WTC11 (cell line): ENCODE measurements at regions not wholly inside any gene's neighbourhood (a gene's known extent, or its start where the extent isn't known, plus 50 kb on each side); places are given as distances from the start of the nearest gene placed in this dataset.

Source experiments
- ATAC-seq: fragments of 200-7000 bp; cut with Tn5 transposase; 2 replicates; pipeline ENCODE4 v1.10.0; 2021; ENCODE audit warnings: mild to moderate bottlenecking, moderate library complexity
- CTCF ChIA-PET: fragments of 300-600 bp; sonication (Branson Sonifier 250); formaldehyde crosslinking; loops from one replicate; lab custom pipeline; 2021; ENCODE audit warnings: antibody characterized with exemption; lab: Charles Lee
- POLR2A ChIA-PET: fragments of 350-600 bp; sonication (Branson Sonifier 250); formaldehyde crosslinking; loops from one replicate; lab custom pipeline; 2021; ENCODE audit warnings: antibody characterized with exemption; lab: Charles Lee
- DNase-seq: peaks from one replicate; pipeline ENCODE4 v3.0.0; 2021; ENCODE audit warnings: low spot score
- H3K27ac Mint-ChIP-seq: 2 replicates; pipeline ENCODE4 v1.8.0; 2021; ENCODE audit warnings: mixed read lengths
- H3K27me3 Mint-ChIP-seq: 2 replicates; pipeline ENCODE4 v1.8.0; 2021; ENCODE audit warnings: low read depth, mild to moderate bottlenecking, moderate library complexity, mixed read lengths
- H3K36me3 Mint-ChIP-seq: 2 replicates; pipeline ENCODE4 v1.8.0; 2021; ENCODE audit warnings: mixed read lengths
- H3K4me1 Mint-ChIP-seq: 2 replicates; pipeline ENCODE4 v1.8.0; 2022; ENCODE audit warnings: mixed read lengths
- H3K4me3 Mint-ChIP-seq: 2 replicates; pipeline ENCODE4 v1.8.0; 2021; ENCODE audit warnings: mild to moderate bottlenecking, moderate library complexity, mixed read lengths
- H3K9me3 Mint-ChIP-seq: 2 replicates; pipeline ENCODE4 v1.8.0; 2021; ENCODE audit warnings: mixed read lengths
- AFF4 ChIP-seq: sonication (generic); formaldehyde crosslinking; IDR thresholded peaks from 2 replicates; pipeline ENCODE4 v1.8.1; 2023; ENCODE audit warnings: mild to moderate bottlenecking, missing genetic modification reagents, borderline replicate concordance
- ELF4 ChIP-seq: sonication (generic); formaldehyde crosslinking; IDR thresholded peaks from 2 replicates; pipeline ENCODE4 v1.8.1; 2022; ENCODE audit warnings: low read depth, mild to moderate bottlenecking, moderate library complexity, missing genetic modification reagents
- EMX1 ChIP-seq: fragments of 250-450 bp; sonication (Bioruptor Pico); IDR thresholded peaks from 2 replicates; pipeline ENCODE4 v1.8.0; 2021; ENCODE audit warnings: mild to moderate bottlenecking
- ESRRA ChIP-seq: sonication (generic); formaldehyde crosslinking; IDR thresholded peaks from 2 replicates; pipeline ENCODE4 v1.8.1; 2022; ENCODE audit warnings: mild to moderate bottlenecking, missing genetic modification reagents, borderline replicate concordance
- ETV6 ChIP-seq: sonication (generic); formaldehyde crosslinking; IDR thresholded peaks from 2 replicates; pipeline ENCODE4 v1.8.1; 2022; ENCODE audit warnings: mild to moderate bottlenecking, missing genetic modification reagents
- FOXK1 ChIP-seq: sonication (generic); formaldehyde crosslinking; IDR thresholded peaks from 2 replicates; pipeline ENCODE4 v1.8.0; 2022; ENCODE audit warnings: mild to moderate bottlenecking, moderate library complexity, missing genetic modification reagents
- GABPB1 ChIP-seq: sonication (generic); formaldehyde crosslinking; IDR thresholded peaks from 2 replicates; pipeline ENCODE4 v1.8.1; 2023; ENCODE audit warnings: mild to moderate bottlenecking, missing genetic modification reagents
- GTF2I ChIP-seq: fragments of 250-450 bp; sonication (Bioruptor Pico); conservative IDR thresholded peaks from 2 replicates; pipeline ENCODE4 v1.4.0; 2021; ENCODE audit warnings: mild to moderate bottlenecking
- JAZF1 ChIP-seq: fragments of 250-450 bp; sonication (Bioruptor Pico); IDR thresholded peaks from 2 replicates; pipeline ENCODE4 v1.9.0; 2021; ENCODE audit warnings: moderate library complexity, mild to moderate bottlenecking, inconsistent platforms
- KAT7 ChIP-seq: sonication (generic); formaldehyde crosslinking; IDR thresholded peaks from 2 replicates; pipeline ENCODE4 v1.8.1; 2023; ENCODE audit warnings: missing genetic modification reagents, mild to moderate bottlenecking, borderline replicate concordance
- MLX ChIP-seq: sonication (generic); formaldehyde crosslinking; IDR thresholded peaks from 2 replicates; pipeline ENCODE4 v1.8.1; 2023; ENCODE audit warnings: mild to moderate bottlenecking, missing genetic modification reagents, moderate library complexity
- MXD4 ChIP-seq: fragments of 250-450 bp; sonication (Bioruptor Pico); IDR thresholded peaks from 2 replicates; pipeline ENCODE4 v1.8.0; 2021; ENCODE audit warnings: mild to moderate bottlenecking, moderate library complexity, borderline replicate concordance
- MYBL2 ChIP-seq: sonication (generic); formaldehyde crosslinking; IDR thresholded peaks from 2 replicates; pipeline ENCODE4 v1.8.1; 2023; ENCODE audit warnings: mild to moderate bottlenecking, moderate library complexity, missing genetic modification reagents
- NR1H2 ChIP-seq: sonication (generic); formaldehyde crosslinking; IDR thresholded peaks from 2 replicates; pipeline ENCODE4 v1.9.0; 2021; ENCODE audit warnings: mild to moderate bottlenecking, moderate library complexity, missing genetic modification reagents
- NR2C2 ChIP-seq: sonication (generic); formaldehyde crosslinking; IDR thresholded peaks from 2 replicates; pipeline ENCODE4 v1.8.0; 2022; ENCODE audit warnings: mild to moderate bottlenecking, missing genetic modification reagents
- USF1 ChIP-seq: sonication (generic); formaldehyde crosslinking; IDR thresholded peaks from 2 replicates; pipeline ENCODE4 v1.8.0; 2022; ENCODE audit warnings: mild to moderate bottlenecking, missing genetic modification reagents
- ZBTB21 ChIP-seq: sonication (generic); formaldehyde crosslinking; IDR thresholded peaks from 2 replicates; pipeline ENCODE4 v1.8.1; 2023; ENCODE audit warnings: mild to moderate bottlenecking, missing genetic modification reagents, borderline replicate concordance
- ZNF121 ChIP-seq: sonication (generic); formaldehyde crosslinking; IDR thresholded peaks from 2 replicates; pipeline ENCODE4 v1.8.0; 2023; ENCODE audit warnings: missing genetic modification reagents
- TF ChIP-seq, protein P1 (sequence below): sonication (generic); formaldehyde crosslinking; IDR thresholded peaks from 2 replicates; pipeline ENCODE4 v1.8.1; 2023; ENCODE audit warnings: mild to moderate bottlenecking, missing genetic modification reagents, moderate library complexity

- Mint-ChIP-seq H3K9me3 (peaks cover 3% of the 10 kb centered on the region; the same call in 1 of the 2 replicates), H3K27me3 (no peaks in the 10 kb centered on the region), H3K4me1 (peaks cover 29% of the 10 kb centered on the region), H3K36me3 (peaks cover 3% of the 10 kb centered on the region; the same call in 1 of the 2 replicates), H3K4me3 (no peak overlapping the region), H3K27ac (no peak overlapping the region)
- CTCF ChIA-PET: no interaction called here
- no peak for TF ChIP-seq ZBTB21 (CRISPR knock-in tag)
- no peak for TF ChIP-seq EMX1
- no peak for TF ChIP-seq MLX (CRISPR knock-in tag)
- no peak for TF ChIP-seq ZNF121 (CRISPR knock-in tag)
- TF ChIP-seq JAZF1: no peak
- TF ChIP-seq, protein P1, sequence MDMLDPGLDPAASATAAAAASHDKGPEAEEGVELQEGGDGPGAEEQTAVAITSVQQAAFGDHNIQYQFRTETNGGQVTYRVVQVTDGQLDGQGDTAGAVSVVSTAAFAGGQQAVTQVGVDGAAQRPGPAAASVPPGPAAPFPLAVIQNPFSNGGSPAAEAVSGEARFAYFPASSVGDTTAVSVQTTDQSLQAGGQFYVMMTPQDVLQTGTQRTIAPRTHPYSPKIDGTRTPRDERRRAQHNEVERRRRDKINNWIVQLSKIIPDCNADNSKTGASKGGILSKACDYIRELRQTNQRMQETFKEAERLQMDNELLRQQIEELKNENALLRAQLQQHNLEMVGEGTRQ (CRISPR knock-in tag): no peak
- TF ChIP-seq FOXK1 (CRISPR knock-in tag): no peak
- TF ChIP-seq USF1: no peak
- no peak for TF ChIP-seq AFF4
- no peak for TF ChIP-seq KAT7 (CRISPR knock-in tag)
- TF ChIP-seq ETV6 (CRISPR knock-in tag): no peak
- no peak for ATAC-seq
- POLR2A ChIA-PET: no interaction called here
- DNase-seq: no peak
Measured at GRCh38 chr4:44544158-44544557, 95.5 kb upstream of the KCTD8 start.

DNA sequence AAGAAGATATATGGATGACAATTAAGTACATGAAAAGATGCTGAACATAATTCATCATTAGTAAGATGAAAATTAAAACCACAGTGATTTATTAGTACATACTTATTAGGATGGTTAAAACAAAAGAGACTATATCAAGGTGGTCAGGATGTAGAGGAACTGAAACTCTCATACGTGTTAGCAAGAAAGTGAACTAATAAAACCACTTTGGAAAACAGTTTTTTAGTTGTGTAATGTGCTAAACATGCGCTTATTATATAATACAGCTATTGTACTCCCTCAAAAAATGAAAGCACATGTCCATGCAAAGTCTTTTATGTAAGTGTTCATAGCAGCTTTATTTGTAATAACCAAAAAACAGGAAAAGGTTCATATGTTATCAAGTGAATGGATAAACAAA is 89.9 kb upstream of the KCTD8 start:
- H3K36me3 Mint-ChIP-seq: peaks cover 3% of the 10 kb centered on the region; the same call in 1 of the 2 replicates
- ATAC-seq: no peak
- H3K27ac Mint-ChIP-seq: no peak overlapping the region
- H3K27me3 Mint-ChIP-seq: no peaks in the 10 kb centered on the region
- no peaks in the 10 kb centered on the region; the same call in 1 of the 2 replicates for H3K9me3 Mint-ChIP-seq
- DNase-seq: no peak
- peaks cover 24% of the 10 kb centered on the region for H3K4me1 Mint-ChIP-seq
- H3K4me3 Mint-ChIP-seq: no peak overlapping the region
- TF ChIP-seq NR1H2 (CRISPR knock-in tag) (no peak), MXD4 (CRISPR knock-in tag) (no peak), GTF2I (CRISPR knock-in tag) (no peak), NR2C2 (CRISPR knock-in tag) (no peak), GABPB1 (CRISPR knock-in tag) (no peak), USF1 (no peak), MYBL2 (CRISPR knock-in tag) (no peak), ESRRA (CRISPR knock-in tag) (no peak), ZNF121 (CRISPR knock-in tag) (no peak), ELF4 (CRISPR knock-in tag) (no peak)
- TF ChIP-seq, protein P1 (CRISPR knock-in tag): no peak
- CTCF ChIA-PET: no interaction called here
- POLR2A ChIA-PET: no interaction called here
